ENCODE measurements at regions not wholly inside any gene's neighbourhood (a gene's known extent, or its start where the extent isn't known, plus 50 kb on each side); places are given as distances from the start of the nearest gene placed in this dataset.

DNA sequence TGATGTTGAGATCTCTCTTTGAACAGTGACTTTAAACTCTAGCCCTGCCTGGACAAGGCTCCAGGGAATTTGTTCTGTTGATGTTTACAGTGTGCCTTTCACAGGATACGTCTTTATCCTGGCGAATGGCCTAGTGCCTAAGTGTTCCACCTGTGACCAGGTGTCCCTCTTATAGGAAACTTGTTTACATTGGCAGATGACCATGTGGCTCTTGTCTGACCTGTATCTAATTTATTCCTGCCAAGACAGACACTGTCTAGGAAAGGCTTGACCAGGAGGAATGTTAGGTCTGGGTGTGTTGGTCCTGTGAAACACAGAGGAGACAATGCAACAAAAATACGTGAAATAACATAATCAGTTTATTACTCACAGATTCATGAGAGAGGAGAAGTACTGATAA, 875.6 kb downstream of the METTL15 start:
- DNase-seq (ENCODE audit: low read depth): no peak

DNA sequence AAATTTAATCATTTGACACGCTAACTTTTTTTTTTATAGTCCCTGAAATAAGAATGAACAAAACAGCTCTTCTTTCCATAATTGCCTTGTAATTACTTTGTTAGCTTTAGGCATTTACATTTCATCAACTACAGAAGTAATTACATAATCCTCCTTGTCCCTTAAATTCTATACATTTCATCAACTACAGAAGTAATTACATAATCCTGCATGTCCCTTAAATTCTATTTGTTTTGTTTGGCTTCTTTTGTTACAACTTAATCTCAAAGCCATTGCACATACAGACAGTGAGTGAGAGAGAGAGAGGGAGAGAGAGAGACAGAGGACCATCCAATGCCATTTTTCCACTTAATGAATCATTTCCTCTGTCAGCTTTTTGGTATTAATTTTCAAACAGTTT, 873.2 kb downstream of the METTL15 start:
- DNase-seq (ENCODE audit: low read depth): no peak

DNA sequence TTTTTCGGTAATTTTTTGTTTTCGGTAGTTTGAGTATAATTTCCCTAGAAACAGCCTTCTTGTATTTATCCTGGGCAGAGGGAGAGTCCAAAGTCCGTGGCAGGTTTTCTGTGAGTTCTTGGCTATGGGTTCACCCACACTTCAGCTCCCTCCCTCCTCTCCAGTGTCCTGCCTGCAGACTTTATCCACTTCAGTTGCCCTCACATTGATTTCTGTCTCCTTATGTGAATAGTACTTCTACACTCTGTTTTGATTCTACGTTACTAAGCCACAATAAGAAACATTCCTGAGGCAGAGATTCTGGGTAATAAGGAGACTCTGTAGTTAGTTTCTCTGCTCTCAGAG, 868.6 kb downstream of the METTL15 start:
- DNase-seq (ENCODE audit: low read depth): no peak

DNA sequence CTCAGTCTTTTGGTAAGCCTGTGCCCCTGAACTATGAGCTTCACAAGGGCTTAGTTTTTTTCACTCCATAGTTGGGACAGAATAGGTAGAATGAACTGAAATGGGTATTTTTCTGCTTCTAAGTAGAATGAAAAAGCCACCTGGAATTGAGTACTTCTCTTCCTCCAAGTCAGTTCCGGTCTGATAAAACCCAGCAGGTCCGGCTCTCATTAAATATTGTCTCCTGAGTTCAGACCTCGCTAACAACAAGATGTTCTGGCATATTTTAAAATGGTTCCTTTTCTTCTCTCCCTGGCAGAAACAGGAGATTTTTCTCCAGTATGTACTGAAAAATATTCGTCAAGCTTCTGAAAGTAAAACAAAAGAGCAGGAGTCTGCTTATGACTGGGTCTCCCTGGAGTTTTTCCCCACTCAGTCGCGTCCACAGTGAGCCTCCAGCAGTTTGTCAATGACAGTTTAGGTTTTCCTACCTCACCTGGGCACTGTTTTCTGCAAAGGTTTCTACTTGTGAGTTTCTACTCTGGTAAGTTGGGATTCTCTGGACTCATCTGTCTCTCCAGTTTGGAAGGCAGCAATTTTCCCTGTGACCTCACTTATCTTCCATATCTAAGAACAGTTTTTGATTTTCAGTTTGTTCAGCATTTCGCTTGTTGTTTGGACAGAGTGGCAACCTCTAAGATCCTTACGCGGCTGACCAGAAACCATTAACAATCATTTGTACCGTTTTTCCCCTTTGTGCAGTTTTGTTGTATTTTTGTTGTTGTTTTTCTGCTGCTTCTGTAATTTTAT, 868.0 kb downstream of the METTL15 start:
- DNase-seq (ENCODE audit: low read depth): no peak

- no peak for DNase-seq (ENCODE audit: low read depth)
These were observed 861.6 kb downstream of the METTL15 start for GRCh38 chr11:28969832-28970231.

DNA sequence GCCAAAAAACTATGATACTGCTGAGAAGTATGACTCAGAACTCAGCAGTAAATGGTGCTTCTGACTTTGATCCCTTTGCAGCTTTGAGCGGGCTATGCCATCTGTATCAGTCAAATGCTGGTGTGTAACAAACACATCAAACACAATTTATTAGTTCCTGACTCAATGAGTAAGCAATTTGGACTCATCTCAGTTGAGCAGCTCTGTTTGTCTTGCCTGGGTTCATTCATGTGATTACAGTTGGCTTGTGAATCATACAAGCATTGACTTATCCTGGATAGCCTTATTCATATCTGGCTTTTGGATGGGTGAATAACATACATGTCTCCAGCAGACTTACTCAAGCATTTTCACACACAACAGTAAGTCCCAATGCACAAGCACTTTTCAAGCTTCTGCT, 858.8 kb downstream of the METTL15 start:
- no peak for DNase-seq (ENCODE audit: low read depth)

- DNase-seq (ENCODE audit: low read depth): no peak
These were observed 857.6 kb downstream of the METTL15 start for GRCh38 chr11:28965819-28966218.

DNA sequence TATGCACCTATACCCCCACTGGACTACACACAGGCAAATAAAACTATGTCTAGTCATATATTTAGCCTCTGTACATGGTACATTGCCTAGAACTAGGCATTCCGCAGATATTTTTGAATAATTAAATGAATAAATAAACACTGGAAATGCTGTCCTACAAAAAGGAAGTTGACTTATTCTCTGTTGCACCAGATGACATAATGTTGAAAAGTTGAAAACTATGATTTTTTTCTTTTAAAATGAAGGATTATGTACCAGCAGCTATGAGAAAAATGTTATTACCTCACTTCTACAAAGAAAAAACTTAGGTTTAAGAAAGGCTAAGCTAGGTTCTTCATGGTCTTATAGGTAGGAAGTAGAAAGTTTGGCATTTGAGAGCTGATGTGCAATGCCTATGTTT, 856.6 kb downstream of the METTL15 start:
- no peak for DNase-seq (ENCODE audit: low read depth)

GRCh38 chr11:28963187-28963586, 855.0 kb downstream of the METTL15 start:
- no peak for DNase-seq (ENCODE audit: low read depth)

DNA sequence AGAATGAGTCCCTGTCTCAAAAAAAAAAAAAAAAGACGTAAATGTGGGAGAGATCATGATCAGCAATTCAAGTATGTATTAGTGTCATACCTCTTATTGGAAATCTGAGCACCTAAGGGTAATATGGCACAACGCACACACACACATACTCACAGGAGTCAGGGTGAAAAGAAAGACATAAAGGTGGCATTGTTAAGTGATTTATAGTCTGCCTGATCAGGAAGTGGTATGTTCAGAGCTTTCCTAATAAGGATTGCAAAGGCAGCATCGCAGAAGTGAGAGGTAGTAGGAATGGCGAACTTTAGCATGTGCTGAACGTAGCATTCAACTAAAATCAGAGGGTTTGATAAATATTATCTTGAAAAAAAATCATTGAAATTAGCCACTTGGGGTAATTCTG, 854.3 kb downstream of the METTL15 start:
- DNase-seq (ENCODE audit: low read depth): no peak

DNA sequence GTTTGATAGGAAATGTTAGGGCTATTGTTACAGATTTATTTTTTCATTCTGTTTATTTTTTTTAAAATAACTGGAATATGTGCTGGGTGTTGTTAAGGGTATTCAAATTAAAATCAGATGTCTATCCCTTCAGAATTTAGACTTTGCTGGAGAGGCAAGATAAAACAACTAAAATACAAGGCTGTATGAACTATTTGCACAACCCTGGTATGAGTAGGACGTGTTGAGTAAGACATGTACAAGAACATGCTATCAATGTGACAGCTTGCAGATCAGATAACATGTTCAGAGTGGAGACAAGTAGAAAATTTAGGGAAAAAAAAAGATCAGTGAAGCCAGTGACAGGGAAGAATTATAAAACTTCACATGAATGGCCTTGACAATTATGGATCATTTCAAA, 853.5 kb downstream of the METTL15 start:
- DNase-seq (ENCODE audit: low read depth): no peak

DNA sequence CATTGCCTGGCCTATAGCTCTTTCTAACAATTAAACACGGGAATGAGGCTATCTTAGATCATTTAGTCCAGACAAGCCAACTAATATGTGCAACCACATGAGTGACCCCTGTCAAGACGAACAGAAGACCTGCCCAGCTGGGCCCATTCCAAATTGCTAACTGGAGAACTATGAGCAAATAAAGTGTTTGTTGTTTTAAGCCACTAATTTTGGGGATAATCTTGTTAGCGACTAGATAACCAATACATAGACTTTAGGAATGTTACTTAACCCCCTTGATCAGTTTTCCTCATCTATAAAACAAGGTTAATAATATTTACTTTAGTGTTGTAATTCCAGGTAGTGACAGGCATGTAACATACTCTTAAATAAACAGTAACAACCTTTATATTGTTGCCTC, 848.3 kb downstream of the METTL15 start:
- no peak for DNase-seq (ENCODE audit: low read depth)

GRCh38 chr11:28951191-28951590, 843.0 kb downstream of the METTL15 start:
- no peak for DNase-seq (ENCODE audit: low read depth)

DNA sequence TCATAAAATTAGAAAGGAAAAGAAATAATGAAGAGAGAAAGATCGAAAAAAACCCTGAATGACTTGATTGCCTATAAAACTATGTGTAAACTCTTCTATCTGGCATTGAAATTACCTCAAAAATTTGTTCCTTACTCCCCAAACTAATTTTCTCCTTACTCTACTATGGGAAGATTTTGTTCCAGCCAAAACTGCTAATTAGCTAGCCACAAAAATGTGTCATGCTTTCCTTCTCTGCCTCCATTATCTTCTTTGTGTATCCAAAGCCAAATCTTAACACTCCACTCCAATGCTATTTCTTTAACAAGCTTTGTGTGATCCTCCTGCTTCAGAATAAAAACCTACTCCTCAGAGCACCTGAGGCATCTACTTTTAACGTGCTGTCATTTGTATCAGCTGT, 831.2 kb downstream of the METTL15 start:
- no peak for DNase-seq (ENCODE audit: low read depth)

GRCh38 chr11:28938091-28938490, 829.9 kb downstream of the METTL15 start:
- no peak for DNase-seq (ENCODE audit: low read depth)

GRCh38 chr11:28932940-28933339, 824.8 kb downstream of the METTL15 start:
- DNase-seq (ENCODE audit: low read depth): no peak

- DNase-seq (ENCODE audit: low read depth): no peak
These were observed 815.8 kb downstream of the METTL15 start for GRCh38 chr11:28924004-28924403.

DNA sequence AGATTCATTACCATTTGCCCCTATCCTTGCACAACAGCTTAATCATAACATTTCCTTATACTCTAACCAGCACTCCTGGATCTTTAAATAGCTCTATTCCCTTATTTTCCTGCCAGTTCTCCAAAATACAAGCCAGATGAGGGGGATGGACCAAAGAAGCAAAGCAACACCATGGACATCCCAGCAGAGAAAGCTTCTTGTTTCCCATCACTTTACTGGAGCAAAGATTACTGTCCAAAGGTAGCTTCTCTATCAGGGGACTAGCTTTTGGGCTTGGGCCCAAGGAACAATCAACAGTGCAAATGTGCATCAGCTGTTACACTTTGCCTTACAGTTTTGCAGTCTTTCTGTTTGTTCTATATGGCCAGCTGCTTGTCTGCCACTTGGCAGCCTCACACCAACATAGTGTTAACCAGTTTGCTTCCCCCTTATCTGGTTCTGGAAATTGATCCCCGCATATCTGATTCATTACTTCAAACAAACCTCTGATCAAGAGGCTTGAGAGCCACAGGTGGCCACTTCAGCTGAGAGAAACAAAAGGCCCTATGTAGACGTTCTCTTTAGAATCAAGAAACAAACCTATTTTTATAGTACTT, 814.3 kb downstream of the METTL15 start:
- DNase-seq (ENCODE audit: low read depth): no peak

DNA sequence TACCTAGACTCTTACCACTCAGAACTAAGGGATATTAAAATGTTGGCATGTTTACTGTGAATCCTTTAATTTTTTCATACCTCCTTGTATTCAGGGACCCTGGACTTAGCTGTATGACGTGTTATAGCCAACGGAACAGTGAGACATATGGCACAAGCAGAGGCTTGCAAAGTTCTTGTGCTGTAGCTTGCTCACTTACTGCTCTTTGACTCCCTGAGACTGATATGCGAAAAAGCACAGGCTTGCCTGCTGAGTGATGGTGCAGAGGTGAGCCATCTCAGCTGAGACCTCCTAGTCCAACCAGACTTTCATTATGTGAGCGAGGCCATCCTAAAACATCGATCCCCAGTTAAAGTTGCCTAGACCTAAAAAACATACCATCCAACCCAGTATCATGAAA, 811.0 kb downstream of the METTL15 start:
- no peak for DNase-seq (ENCODE audit: low read depth)

- DNase-seq (ENCODE audit: low read depth): no peak
These were observed 805.7 kb downstream of the METTL15 start for GRCh38 chr11:28913883-28914282.

DNA sequence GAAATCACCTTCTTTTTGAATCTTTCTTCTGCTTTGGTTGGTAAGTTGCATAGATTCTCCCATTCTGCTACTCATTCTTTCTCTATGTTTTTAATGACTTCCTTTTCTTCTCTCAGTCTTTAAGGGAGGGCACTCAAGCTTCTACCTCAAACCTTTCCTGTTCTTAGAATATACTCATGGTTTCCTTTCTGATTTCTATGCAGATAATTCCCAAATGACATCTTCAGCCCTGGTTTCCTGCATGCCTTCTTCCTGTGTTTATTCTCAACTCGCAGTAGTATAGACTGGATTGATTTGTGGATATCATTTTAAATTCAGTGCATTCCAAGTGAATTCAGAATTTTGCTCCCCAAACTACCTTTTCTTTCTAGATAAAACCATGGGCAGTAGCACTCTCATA, 803.6 kb downstream of the METTL15 start:
- DNase-seq (ENCODE audit: low read depth): no peak

- DNase-seq (ENCODE audit: low read depth): no peak
These were observed 802.7 kb downstream of the METTL15 start for GRCh38 chr11:28910926-28911325.

GRCh38 chr11:28903716-28904115, 795.5 kb downstream of the METTL15 start:
- no peak for DNase-seq (ENCODE audit: low read depth)

DNA sequence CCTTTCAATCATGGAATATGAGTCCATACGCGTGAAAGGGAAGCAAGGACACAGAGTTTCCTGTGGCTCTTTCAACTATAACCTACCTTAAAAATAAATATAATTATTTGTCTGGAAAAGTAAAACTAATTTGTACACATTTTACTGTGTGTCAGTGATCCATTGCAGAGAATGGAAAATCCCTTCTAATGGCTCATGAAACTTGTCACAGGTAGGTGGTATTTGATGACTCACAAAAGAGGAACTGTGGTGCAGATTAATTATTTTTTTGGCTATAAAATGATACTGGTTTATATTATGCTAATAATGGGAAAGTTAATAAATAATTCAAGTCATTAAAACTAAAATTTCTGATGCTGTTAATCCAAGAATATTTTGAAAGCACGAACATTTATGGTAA, 792.2 kb downstream of the METTL15 start:
- DNase-seq (ENCODE audit: low read depth): no peak
